Neural progenitor cell (in vitro differentiated cells): ENCODE measurements at regions not wholly inside any gene's neighbourhood (a gene's known extent, or its start where the extent isn't known, plus 50 kb on each side); places are given as distances from the start of the nearest gene placed in this dataset.

Source experiments
- EZH2 ChIP-seq: fragments of 200-600 bp; sonication (generic); IDR thresholded peaks from 2 replicates; pipeline ENCODE4 v1.6.1; 2017; ENCODE audit warnings: antibody characterized with exemption, mild to moderate bottlenecking, moderate library complexity
- EZH2phosphoT487 ChIP-seq: fragments of 200-600 bp; sonication (generic); IDR thresholded peaks from 2 replicates; pipeline ENCODE4 v1.6.1; 2017; ENCODE audit warnings: antibody characterized with exemption
- TF ChIP-seq, protein P1 (sequence below): fragments of 200-600 bp; sonication (generic); IDR thresholded peaks from 2 replicates; pipeline ENCODE4 v1.5.1; 2017; ENCODE audit warnings: antibody characterized with exemption, mild to moderate bottlenecking

DNA sequence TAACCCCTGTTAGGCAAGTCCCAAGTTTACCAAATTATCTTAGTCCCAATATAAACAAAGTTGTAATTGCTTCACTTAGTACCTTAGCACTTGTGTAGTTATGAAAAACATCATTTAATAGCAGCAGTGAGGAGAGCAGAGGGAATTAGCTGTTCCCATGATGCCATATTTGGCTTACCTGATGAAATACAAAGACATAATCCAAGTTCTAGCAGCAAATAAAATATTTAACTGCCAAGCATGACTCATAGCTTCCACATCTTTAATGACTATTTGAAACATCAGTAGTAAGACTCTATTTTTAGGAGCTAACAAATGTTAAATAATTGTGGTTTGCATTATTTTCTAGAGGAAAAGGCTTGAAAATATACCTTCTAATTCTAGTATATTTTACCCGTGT, 94.0 kb upstream of the MCHR2 start:
- TF ChIP-seq, protein P1, sequence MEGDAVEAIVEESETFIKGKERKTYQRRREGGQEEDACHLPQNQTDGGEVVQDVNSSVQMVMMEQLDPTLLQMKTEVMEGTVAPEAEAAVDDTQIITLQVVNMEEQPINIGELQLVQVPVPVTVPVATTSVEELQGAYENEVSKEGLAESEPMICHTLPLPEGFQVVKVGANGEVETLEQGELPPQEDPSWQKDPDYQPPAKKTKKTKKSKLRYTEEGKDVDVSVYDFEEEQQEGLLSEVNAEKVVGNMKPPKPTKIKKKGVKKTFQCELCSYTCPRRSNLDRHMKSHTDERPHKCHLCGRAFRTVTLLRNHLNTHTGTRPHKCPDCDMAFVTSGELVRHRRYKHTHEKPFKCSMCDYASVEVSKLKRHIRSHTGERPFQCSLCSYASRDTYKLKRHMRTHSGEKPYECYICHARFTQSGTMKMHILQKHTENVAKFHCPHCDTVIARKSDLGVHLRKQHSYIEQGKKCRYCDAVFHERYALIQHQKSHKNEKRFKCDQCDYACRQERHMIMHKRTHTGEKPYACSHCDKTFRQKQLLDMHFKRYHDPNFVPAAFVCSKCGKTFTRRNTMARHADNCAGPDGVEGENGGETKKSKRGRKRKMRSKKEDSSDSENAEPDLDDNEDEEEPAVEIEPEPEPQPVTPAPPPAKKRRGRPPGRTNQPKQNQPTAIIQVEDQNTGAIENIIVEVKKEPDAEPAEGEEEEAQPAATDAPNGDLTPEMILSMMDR = no peak
- no peak for TF ChIP-seq EZH2
- no peak for TF ChIP-seq EZH2phosphoT487
